K562 (cell line): ENCODE measurements at regions not wholly inside any gene's neighbourhood (a gene's known extent, or its start where the extent isn't known, plus 50 kb on each side); places are given as distances from the start of the nearest gene placed in this dataset.

Experiments used
- ATAC-seq: fragments of 200-7000 bp; cut with Tn5 transposase; 3 replicates; pipeline ENCODE4 v1.9.1; 2020; ENCODE audit warnings: moderate library complexity
- BruUV-seq: library from RNA; stranded (reverse); fragments of 400-500 nt; replicated peaks from 2 replicates; lab custom pipeline; 2021; lab: Mats Ljungman, UMichigan
- CTCF ChIA-PET: fragments of 300-600 bp; formaldehyde crosslinking; extraction: SDS; loops from one replicate; lab custom pipeline; 2021; ENCODE audit warnings: low intra/inter-chr PET ratio; lab: Yijun Ruan, JAX
- POLR2A ChIA-PET: fragments of 300-600, 350-650 bp; sonication (Branson Sonifier 250); formaldehyde crosslinking; extraction: SDS; loops from one replicate; lab custom pipeline; 2021; ENCODE audit warnings: antibody characterized with exemption, inconsistent platforms; lab: Yijun Ruan, JAX
- DNase-seq, 4 experiments: peaks; one replicate each; pipeline versions ENCODE4 v3.0.0 to v3.0.0-alpha.2; 2011 to 2018; ENCODE audit warnings: low spot score in 3 of 4, mixed read lengths in 3 of 4; ENCODE audit errors: extremely low read depth in 1 of 4
- FAIRE-seq: peaks from 2 replicates; lab custom pipeline; 2011; peaks lifted over from hg19 to GRCh38; lab: Jason Lieb, UNC
- H2AFZ ChIP-seq: 2 replicates; pipeline ENCODE4 v1.6.0; 2011; ENCODE audit warnings: low read depth, low read length, control low read depth, inconsistent platforms
- H3K27ac ChIP-seq: fragments of 200-600 bp; 3 replicates; pipeline ENCODE4 v1.8.0; 2011; ENCODE audit warnings: low read depth, mild to moderate bottlenecking, control low read depth, inconsistent platforms, low read length, moderate library complexity, mixed read lengths; ENCODE audit errors: extremely low read depth
- H3K27me3 ChIP-seq, 2 experiments: fragments of 300-600 bp in 1 of 2; 2 replicates in 1 of 2; 3 replicates in 1 of 2; pipeline versions ENCODE4 v1.6.0 to v1.8.0; 2011; ENCODE audit warnings: inconsistent platforms in 2 of 2, low read length in 2 of 2, mild to moderate bottlenecking in 1 of 2, mixed read lengths in 1 of 2, moderate library complexity in 1 of 2; ENCODE audit not compliant: control insufficient read depth in 2 of 2, insufficient read depth in 2 of 2
- H3K36me3 ChIP-seq: fragments of 300-600 bp; 3 replicates; pipeline ENCODE4 v1.8.0; 2011; ENCODE audit warnings: mild to moderate bottlenecking, low read length, inconsistent platforms; ENCODE audit not compliant: control insufficient read depth, insufficient read depth
- H3K4me1 ChIP-seq, 2 experiments: fragments of 200-600 bp in 1 of 2; replicated peaks in 1 of 2; 2 replicates in 1 of 2; 3 replicates in 1 of 2; pipeline versions ENCODE4 v1.5.1 to v1.8.0; 2011; ENCODE audit warnings: inconsistent platforms in 2 of 2, low read length in 2 of 2, mild to moderate bottlenecking in 1 of 2, mixed read lengths in 1 of 2, moderate library complexity in 1 of 2; ENCODE audit not compliant: control insufficient read depth in 2 of 2, insufficient read depth in 2 of 2
- H3K4me2 ChIP-seq: 2 replicates; pipeline ENCODE4 v1.6.1; 2011; ENCODE audit warnings: low read length, control low read depth, inconsistent platforms, mixed read lengths; ENCODE audit not compliant: insufficient read depth
- H3K4me3 ChIP-seq: fragments of 200-600 bp; sonication (generic), shearing (Covaris generic); 2 replicates; pipeline ENCODE4 v1.5.1; 2016; ENCODE audit warnings: control low read depth, inconsistent platforms
- H3K79me2 ChIP-seq: fragments of 200-600 bp; 3 replicates; pipeline ENCODE4 v1.8.0; 2011; ENCODE audit warnings: low read length, inconsistent platforms; ENCODE audit not compliant: control insufficient read depth, insufficient read depth
- H3K9ac ChIP-seq, 2 experiments: 2 replicates each; pipeline versions ENCODE4 v1.6.0 to v1.6.1; 2011; ENCODE audit warnings: low read depth in 2 of 2, low read length in 2 of 2, control low read depth in 1 of 2, inconsistent platforms in 1 of 2, mild to moderate bottlenecking in 1 of 2, mixed read lengths in 1 of 2; ENCODE audit not compliant: insufficient read depth in 1 of 2
- H3K9me1 ChIP-seq: one replicate; pipeline ENCODE4 v1.6.0; 2011; ENCODE audit warnings: inconsistent platforms, mild to moderate bottlenecking, low read length, moderate library complexity; ENCODE audit not compliant: control insufficient read depth, insufficient read depth
- H3K9me3 ChIP-seq: replicated peaks from 2 replicates; pipeline ENCODE4 v1.5.1; 2011; ENCODE audit warnings: low read depth, low read length, inconsistent platforms; ENCODE audit not compliant: control insufficient read depth, insufficient read depth
- H4K20me1 ChIP-seq: replicated peaks from 2 replicates; pipeline ENCODE4 v1.6.1; 2011; ENCODE audit warnings: low read length, inconsistent platforms, mixed read lengths; ENCODE audit not compliant: control insufficient read depth, insufficient read depth
- CREBBP ChIP-seq: IDR thresholded peaks from one replicate; pipeline ENCODE4 v1.6.1; 2012; ENCODE audit warnings: low read depth, mild to moderate bottlenecking, control low read depth, inconsistent platforms, low read length
- CXXC5 ChIP-seq: fragments of 250-450 bp; sonication (Bioruptor Pico); IDR thresholded peaks from 2 replicates; pipeline ENCODE4 v1.8.0; 2022; ENCODE audit warnings: inconsistent platforms, mild to moderate bottlenecking, moderate library complexity
- ETV1 ChIP-seq: fragments of 450-650 bp; conservative IDR thresholded peaks from 2 replicates; pipeline ENCODE4 v1.6.1; 2016; ENCODE audit warnings: missing genetic modification characterization, control low read depth, low read depth, missing compliant biosample characterization
- KDM5B ChIP-seq: fragments of 200-600 bp; sonication (generic); IDR thresholded peaks from 2 replicates; pipeline ENCODE4 v1.6.1; 2012; ENCODE audit warnings: low read depth, mild to moderate bottlenecking, moderate library complexity, low read length, control low read depth, inconsistent platforms; ENCODE audit not compliant: insufficient replicate concordance
- POLR2G ChIP-seq: fragments of 200-400 bp; formaldehyde crosslinking; IDR thresholded peaks from 2 replicates; pipeline ENCODE4 v1.6.1; 2017; ENCODE audit warnings: low read depth, mild to moderate bottlenecking, antibody characterized with exemption, low read length, moderate library complexity
- PPARD ChIP-seq: fragments of 250-450 bp; sonication (Bioruptor Pico); IDR thresholded peaks from 2 replicates; pipeline ENCODE4 v1.8.0; 2022; ENCODE audit warnings: inconsistent platforms, mild to moderate bottlenecking, moderate library complexity
- SMARCA5 ChIP-seq: fragments of 450-650 bp; IDR thresholded peaks from 2 replicates; pipeline ENCODE4 v1.6.1; 2016
- SRF ChIP-seq, 2 experiments: fragments of 250-450, 450-650 bp in 1 of 2; sonication (Bioruptor Pico) in 1 of 2; sonication (generic) in 1 of 2; formaldehyde crosslinking; IDR thresholded peaks; 2 replicates each; pipeline versions ENCODE4 v1.5.0 to v1.5.1; 2020 to 2022; ENCODE audit warnings: mild to moderate bottlenecking in 1 of 2, missing genetic modification reagents in 1 of 2
- ZNF24 ChIP-seq: fragments of 450-650 bp; IDR thresholded peaks from 2 replicates; pipeline ENCODE4 v1.6.1; 2016
- ZNF347 ChIP-seq: fragments of 450-650 bp; formaldehyde crosslinking; IDR thresholded peaks from 2 replicates; pipeline ENCODE4 v1.4.0; 2020; ENCODE audit warnings: low read depth, mild to moderate bottlenecking, moderate library complexity
- ZNF707 ChIP-seq: fragments of 250-450 bp; sonication (Bioruptor Pico); conservative IDR thresholded peaks from 2 replicates; pipeline ENCODE4 v1.8.0; 2022; ENCODE audit warnings: inconsistent platforms, mild to moderate bottlenecking, moderate library complexity
- ZZZ3 ChIP-seq: fragments of 450-650 bp; IDR thresholded peaks from 2 replicates; pipeline ENCODE4 v1.6.1; 2016; ENCODE audit warnings: antibody characterized with exemption, mild to moderate bottlenecking, moderate library complexity
- WGBS: fragments of 100-300 bp; shearing (Covaris generic); methylation state at CpG from one replicate; pipeline ENCODE4 v1.1.6; 2016; ENCODE audit warnings: low coverage, mixed read lengths; ENCODE audit not compliant: insufficient coverage; ENCODE audit errors: missing lambda C conversion rate; 5-methylcytosine and 5-hydroxymethylcytosine counted together
- in situ Hi-C: fragments of 300-500 bp; cut with MboI; formaldehyde crosslinking; loops from 4 replicates; pipeline ENCODE4 v1.15.0; 2018; ENCODE audit warnings: inconsistent platforms, mixed read lengths
- intact Hi-C: fragments of 100-400 bp; cut with micrococcal nuclease; formaldehyde crosslinking; loops from 2 replicates; pipeline ENCODE4 v1.14.2; 2022
- TF ChIP-seq, protein P1 (sequence below): fragments of 200-800 bp; sonication (Bioruptor generic); IDR thresholded peaks from 2 replicates; pipeline ENCODE4 v1.6.1; 2017; ENCODE audit warnings: missing genetic modification characterization, missing compliant biosample characterization
- TF ChIP-seq, protein P2 (sequence below): sonication (generic); formaldehyde crosslinking; IDR thresholded peaks from 2 replicates; pipeline ENCODE4 v1.5.0; 2020; ENCODE audit warnings: missing genetic modification reagents
- TF ChIP-seq, protein P3 (sequence below): sonication (generic); formaldehyde crosslinking; IDR thresholded peaks from 2 replicates; pipeline ENCODE4 v1.8.0; 2022; ENCODE audit warnings: missing genetic modification reagents, mild to moderate bottlenecking, moderate library complexity, borderline replicate concordance

- Histone ChIP-seq H3K27me3 (no peaks in the 10 kb centered on the region), H3K36me3 (no peaks in the 10 kb centered on the region), H3K27ac (no peak overlapping the region), H3K9me3 (no peaks in the 10 kb centered on the region), H3K4me2 (no peak overlapping the region), H4K20me1 (no peaks in the 10 kb centered on the region), H3K79me2 (no peaks in the 10 kb centered on the region), H3K4me1 (no peaks in the 10 kb centered on the region), H3K4me3 (no peak overlapping the region), H3K9ac (no peak overlapping the region), H2AFZ (no peak overlapping the region), H3K9me1 (no peaks in the 10 kb centered on the region)
- FAIRE-seq (no peak), ATAC-seq (no peak), DNase-seq (no peak)
- in situ Hi-C loops, result no loop called here
- BruUV-seq, result no TSS peak
- intact Hi-C loops, result no loop called here
- ChIA-PET CTCF (no interaction called here), POLR2A (no interaction called here)
- 23% methylated on average over 2 of the region's 3 CpGs for WGBS
- TF ChIP-seq, protein P1, sequence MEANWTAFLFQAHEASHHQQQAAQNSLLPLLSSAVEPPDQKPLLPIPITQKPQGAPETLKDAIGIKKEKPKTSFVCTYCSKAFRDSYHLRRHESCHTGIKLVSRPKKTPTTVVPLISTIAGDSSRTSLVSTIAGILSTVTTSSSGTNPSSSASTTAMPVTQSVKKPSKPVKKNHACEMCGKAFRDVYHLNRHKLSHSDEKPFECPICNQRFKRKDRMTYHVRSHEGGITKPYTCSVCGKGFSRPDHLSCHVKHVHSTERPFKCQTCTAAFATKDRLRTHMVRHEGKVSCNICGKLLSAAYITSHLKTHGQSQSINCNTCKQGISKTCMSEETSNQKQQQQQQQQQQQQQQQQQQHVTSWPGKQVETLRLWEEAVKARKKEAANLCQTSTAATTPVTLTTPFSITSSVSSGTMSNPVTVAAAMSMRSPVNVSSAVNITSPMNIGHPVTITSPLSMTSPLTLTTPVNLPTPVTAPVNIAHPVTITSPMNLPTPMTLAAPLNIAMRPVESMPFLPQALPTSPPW, result no peak
- TF ChIP-seq SMARCA5, result no peak
- TF ChIP-seq SRF (CRISPR knock-in tag; IDR thresholded peaks at IDR 0.05), result no peak
- TF ChIP-seq CREBBP, result no peak
- TF ChIP-seq ZNF707, result no peak
- no peak for TF ChIP-seq ZZZ3
- TF ChIP-seq POLR2G, result no peak
- TF ChIP-seq ZNF347, result no peak
- TF ChIP-seq KDM5B, result no peak
- TF ChIP-seq ETV1 (tag), result no peak
- no peak for TF ChIP-seq PPARD
- no peak for TF ChIP-seq CXXC5 (CRISPR knock-in tag)
- TF ChIP-seq, protein P2, sequence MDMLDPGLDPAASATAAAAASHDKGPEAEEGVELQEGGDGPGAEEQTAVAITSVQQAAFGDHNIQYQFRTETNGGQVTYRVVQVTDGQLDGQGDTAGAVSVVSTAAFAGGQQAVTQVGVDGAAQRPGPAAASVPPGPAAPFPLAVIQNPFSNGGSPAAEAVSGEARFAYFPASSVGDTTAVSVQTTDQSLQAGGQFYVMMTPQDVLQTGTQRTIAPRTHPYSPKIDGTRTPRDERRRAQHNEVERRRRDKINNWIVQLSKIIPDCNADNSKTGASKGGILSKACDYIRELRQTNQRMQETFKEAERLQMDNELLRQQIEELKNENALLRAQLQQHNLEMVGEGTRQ, result no peak
- TF ChIP-seq, protein P3, sequence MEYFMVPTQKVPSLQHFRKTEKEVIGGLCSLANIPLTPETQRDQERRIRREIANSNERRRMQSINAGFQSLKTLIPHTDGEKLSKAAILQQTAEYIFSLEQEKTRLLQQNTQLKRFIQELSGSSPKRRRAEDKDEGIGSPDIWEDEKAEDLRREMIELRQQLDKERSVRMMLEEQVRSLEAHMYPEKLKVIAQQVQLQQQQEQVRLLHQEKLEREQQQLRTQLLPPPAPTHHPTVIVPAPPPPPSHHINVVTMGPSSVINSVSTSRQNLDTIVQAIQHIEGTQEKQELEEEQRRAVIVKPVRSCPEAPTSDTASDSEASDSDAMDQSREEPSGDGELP (CRISPR knock-in tag), result no peak
- TF ChIP-seq ZNF24, result no peak
These were observed 341.6 kb upstream of the MAOA start for GRCh38 chrX:43314525-43314924.
